HG02943 (cell line): ENCODE measurements at regions not wholly inside any gene's neighbourhood (a gene's known extent, or its start where the extent isn't known, plus 50 kb on each side); places are given as distances from the start of the nearest gene placed in this dataset.

Experiments used
- ATAC-seq: cut with Tn5 transposase; IDR thresholded peaks from one replicate; pipeline ENCODE4 v1.9.1; 2021; ENCODE audit warnings: mild to moderate bottlenecking, low read depth, moderate library complexity; ENCODE audit not compliant: unreplicated experiment

DNA sequence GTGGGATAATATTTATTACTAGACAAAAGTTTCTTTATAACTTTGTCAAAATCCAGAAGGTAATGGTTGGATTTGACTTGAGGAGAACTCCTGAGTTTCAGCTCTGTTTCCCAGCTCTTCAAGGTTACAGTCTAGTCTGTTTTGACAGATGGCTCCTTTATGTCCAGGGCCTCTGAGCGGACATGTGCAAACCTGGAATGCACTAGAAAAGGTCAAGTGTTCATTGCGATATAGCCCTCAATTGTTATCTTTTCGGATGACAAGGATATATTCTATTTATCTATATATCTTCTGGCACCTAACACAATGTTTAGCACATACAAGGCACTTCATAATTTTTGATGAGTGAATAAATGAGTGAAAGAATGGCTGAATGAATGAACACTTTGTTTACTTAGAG is 513.2 kb upstream of the GOLIM4 start:
- ATAC-seq: no peak

DNA sequence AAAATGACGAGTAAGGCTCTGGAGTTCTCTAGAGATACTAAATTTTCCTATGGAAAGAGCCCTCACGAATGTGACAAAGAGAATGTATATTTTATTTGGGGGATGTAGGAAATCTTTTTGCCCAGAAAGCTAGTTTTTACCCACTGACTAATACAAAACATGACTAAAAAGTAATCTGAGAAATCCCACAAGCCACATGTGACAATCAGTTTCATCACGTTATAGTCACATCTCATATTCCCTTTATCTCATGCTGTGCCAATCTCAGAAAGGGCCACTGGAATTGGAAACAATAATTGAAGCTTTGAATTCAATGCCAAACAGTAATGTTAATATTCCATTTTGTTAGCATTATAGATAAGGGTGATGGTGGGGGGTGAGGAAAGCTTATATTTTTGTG is 509.0 kb upstream of the GOLIM4 start:
- no peak for ATAC-seq

DNA sequence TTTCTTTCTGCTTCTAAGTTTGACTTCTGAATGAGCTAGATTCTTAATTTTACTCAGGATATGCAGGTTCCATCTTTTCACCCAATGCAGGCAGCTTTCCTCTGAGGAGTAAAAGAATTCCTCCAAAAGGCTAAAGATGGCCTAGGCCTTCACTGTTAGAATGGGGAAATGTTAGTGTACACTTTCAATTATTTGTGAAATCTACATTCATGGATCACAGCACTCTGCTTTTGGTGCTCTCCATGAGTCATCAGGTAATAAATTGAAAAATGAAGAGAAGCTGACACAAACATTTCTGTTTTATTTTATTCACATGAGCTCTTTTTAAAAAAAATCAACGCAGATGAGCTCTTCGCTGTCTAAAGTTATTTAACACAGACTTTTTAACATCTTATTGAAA is 502.5 kb upstream of the GOLIM4 start:
- no peak for ATAC-seq

DNA sequence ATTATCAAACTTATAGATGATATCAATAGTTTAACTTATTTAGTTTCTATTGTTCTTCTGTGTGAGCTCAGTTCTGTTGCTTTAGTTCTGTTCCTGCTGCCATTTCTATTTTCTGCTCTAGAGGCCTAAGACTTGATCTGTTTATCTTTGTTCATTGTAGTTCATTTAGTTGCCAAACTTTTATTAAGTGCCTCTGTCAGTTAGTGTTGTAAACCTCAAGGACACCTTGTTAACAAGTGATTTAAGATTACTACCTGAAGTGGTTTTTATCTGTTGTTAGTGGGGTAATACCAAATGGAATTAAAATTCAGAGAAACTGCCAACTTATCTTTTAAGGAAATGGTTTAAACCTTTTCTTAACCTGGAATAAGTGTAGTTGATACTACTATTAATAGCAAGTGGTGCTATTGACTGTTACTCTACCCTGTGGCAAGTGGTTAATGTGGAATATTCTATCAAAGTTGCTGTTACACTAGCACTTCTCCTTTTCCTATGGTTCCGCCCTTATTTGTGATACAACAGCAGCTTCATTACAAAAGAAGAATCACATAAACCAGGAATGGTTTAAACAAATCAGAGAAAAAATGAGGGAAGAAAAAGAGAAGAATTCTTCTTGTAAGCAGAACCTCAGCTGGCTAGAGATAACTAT is 500.6 kb upstream of the GOLIM4 start:
- ATAC-seq: no peak

DNA sequence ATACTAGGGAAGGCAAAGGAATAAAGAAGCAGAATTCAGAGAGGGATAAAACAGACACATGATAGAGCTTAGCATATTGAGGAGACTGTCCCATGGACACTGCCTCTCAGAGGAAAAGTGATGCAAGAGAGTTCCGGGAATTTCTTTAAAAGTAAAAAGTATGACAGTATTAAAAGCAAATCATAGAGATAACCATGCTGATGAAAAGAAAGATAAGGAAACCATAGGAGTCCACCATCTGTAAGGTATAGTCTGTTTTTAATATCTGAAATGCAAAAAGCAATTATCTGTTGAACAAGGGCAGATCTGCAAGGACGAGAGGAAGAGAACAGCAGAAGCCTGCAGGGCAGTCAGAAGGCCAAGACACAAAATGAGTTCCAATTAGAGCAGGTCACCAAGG is 495.9 kb upstream of the GOLIM4 start:
- no peak for ATAC-seq

DNA sequence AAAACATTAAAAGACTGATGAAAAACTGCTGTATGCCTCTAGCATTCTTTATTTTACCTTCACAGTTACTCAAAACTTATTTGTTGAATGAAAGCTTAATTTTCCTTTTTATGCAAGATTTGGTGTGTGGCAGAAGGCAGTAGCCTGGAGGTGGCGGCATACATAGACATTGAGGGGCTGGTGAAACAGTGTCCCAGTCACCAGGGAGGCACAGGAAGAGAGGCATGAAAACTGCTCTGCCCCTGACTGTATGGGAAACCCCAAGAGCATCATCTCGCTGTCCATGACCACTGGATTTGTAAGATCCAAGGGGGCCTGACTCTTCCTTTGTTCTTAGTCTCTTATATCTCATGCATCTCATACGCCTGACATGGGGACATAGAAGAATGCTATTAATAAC is 493.7 kb upstream of the GOLIM4 start:
- no peak for ATAC-seq

DNA sequence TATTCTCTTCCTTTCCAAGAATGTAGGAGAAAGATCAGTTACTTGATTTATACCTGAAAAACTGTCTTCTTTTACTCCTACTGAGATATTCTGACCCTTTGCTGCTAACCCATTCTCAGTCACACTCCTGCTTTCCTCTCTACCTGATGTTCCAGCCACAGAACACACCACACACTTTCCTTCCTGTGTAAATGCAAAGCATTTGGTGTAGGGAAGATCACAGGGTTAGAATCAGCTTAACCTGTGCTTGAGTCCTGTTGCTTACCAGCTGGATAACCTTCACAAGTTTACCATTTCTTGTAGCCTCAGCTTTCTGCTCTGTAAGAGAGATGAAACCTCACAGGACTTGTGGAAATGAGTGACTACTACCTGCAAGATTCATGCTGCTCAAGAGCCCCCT is 489.8 kb upstream of the GOLIM4 start:
- ATAC-seq: no peak

DNA sequence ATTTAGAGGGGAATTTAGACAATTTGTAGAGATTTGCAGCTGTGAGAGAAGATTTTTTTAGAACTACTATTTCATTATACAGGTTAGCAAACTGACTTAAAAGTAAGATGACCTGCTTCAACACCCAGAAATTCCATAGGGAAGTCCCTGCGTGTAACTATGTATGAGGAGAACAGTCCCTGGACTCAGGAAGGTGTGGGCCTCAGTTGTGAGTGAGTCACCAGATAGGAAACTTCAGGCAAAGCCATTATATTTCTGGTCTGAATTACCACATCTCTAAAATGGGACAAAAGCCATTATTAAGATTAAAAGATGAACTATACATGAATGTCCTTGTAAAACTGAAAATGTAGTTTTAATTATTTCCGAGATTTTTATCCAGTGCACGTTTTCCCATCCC is 488.3 kb upstream of the GOLIM4 start:
- no peak for ATAC-seq

DNA sequence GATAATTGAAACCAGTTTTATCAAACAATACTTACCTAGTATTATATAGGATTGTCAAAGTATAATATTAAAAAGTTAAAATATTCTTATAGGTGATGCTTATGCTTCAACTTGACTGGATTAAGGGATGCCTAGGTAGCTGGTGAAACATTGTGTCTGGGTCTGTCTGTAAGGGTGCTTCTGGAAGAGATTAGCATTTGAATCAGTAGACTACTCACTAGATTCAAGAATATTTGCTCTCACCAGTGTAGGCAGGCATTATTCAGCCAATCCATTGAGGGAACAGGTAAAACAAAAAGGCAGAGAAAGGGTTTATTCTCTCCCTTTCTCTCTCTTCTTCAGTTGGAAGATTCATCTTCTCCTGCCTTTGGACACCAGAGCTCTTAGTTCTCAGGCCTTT is 486.8 kb upstream of the GOLIM4 start:
- no peak for ATAC-seq

DNA sequence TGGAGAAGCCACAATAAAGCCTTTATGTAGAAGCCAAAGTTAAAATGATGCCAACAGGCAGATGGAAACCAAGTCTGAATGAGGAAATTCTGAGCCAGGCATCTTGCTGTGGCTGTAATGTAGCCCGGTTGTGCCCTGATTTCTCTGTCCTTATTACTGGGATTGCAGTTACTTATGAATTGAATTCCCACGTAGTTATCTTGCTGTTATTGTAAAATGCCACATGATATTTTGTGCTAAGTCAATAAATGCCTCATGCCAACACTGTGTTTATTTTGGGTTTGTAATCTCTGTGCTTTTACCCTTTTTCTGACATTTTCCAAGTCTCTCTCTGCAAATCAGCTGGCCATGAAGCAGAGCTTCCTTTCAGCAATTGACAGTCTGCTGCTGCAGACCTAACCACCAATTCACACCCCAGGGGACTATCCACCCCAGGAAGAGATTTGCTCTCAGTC is 486.1 kb upstream of the GOLIM4 start:
- no peak for ATAC-seq

DNA sequence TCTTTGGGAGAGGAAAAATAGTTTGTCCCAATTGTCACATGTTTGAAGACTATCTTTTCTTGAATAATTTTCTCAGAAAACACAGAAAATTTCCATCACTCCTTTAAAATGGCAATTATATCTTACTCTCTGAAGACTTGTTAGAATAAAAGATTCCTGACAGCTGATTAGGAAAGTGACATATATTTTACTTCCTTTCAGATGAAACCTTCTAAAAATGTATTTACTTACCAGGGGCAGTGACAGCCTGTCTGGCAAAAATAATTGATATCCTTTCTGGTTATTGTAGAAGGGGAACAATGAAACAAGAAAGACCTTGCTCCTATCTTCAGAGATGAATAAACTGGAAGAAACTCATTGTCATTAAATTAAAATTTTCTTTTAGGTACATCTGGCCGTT is 483.3 kb upstream of the GOLIM4 start:
- no peak for ATAC-seq

DNA sequence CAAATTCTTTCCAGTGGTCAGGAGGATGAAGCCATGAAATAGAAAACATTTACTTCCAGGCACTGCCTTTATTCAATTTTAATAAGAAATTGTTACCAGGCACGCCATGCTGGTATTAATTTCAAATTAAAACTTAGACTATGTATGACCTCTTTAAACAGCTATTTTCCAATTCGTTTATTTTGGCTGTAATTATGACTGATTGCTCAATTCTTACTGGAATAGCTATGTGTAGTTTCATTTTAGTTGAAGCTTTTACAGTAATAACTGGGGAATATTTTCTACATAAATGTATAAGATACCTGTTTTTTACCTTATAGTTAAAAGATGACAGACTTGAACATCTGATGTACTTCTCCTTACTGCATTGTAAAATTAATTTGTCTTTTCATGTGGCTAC is 480.0 kb upstream of the GOLIM4 start:
- ATAC-seq: no peak

DNA sequence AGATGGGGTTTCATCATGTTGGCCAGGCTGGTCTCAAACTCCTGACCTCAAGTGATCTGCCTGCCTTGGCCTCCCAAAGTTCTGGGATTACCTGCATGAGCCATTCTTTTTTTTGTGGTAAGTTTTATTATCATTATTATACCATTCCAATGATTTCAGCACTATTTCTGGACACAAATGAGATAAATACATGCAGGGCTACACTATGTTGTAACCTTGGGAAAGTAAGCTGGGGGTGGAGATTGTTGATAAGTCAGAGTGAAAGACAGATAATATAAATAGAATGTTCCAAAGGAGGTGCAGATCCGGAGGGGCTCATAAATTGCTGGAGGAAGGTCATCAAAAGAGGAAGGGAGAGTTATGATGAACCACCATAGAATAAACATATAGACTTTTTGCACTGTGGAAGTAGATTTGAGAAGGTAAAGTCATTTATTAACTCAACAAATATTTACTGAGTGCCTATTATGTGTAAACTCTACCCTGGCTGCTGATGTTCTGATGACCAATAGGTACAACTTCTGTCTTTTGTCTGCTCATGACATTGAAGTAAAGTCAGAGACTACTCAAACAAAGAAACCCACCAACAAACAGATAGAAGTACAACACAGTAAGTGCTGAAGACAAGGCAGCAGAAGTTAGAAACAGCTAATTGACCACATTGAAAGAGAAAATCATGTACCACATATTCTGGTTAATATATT is 478.9 kb upstream of the GOLIM4 start:
- ATAC-seq: no peak

DNA sequence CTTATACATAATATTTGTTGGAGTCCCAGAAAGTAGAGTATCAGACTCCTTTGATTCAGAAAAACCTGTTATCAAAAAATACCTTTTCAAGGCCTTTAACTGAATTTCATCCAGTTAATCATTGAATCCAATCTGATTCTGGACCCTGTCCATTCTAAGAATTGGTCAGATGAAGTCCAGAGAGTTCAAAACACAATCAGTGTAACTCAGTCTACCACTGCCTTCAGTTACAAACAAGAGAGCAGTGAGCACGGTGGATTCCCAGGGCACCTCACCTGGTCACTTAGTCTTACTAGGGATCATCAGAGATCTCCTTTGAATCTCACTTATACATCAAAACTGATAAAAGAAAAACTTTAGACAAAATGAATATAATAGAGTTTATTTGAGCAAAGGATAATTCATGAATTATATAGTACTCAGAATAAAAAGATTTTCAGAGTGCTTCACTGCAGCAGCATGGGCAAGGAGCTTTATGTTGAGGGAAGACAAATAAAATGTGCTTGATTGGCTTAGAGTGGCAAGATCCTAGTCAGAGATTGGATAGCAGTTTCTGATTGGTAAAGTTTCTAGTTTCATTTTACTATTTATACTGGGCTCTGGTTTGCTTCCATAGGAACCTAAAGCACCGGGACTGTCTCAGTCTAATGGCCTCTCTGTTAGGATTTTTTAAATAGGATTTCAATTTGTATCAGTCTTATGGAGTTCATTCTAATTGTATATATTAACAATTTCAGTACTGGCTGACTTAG is 474.9 kb upstream of the GOLIM4 start:
- no peak for ATAC-seq

DNA sequence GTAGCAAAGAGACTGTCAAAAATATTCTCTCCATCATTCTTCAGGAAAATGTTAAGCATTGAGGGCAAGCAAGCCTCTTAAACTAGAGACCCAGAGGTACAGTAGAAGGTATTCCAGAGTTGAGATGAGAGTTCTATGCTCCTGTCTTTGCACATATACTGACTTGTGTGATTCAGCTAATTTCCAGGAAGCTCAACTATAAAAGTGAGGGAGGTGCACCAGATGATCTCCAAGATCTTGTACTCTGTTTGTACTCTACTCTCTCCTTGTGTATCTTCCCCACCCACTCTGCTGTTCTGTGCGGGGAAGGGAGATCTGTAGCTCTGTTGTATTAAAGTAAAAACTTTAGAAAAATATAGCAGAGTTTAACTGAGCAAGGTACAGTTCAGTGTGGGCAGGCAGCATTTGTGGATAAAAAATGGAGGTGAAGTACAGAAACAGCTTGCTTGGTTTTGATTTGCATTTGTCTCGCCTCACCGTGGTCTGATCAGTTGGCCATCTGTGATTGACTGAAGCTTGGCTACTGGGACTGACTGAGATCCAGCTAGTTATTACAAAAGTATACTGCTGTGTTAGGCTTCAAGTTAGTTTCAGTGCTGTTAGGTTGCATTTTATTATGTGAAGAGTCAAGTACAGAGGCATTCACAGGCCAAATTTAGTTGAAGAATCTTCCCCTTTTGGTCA is 463.1 kb upstream of the GOLIM4 start:
- no peak for ATAC-seq

DNA sequence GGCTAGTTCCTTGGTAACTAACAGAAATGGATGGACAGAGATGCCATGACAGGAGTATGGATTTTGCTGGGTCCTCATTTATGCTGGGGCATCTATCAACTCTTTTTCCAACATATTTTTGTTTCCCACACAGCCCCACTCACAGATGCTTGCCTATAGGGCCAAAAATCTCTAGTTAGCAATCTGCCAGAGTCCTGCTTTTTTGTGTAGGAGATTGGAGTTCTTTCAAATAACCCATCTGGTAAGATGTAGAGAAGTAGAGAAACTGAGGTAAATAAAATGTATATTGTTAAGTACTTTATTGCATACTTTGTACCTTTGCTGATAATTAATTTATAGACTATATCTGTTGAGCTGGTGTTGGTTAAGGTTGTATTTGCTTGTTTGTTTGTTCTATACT is 456.5 kb upstream of the GOLIM4 start:
- no peak for ATAC-seq

DNA sequence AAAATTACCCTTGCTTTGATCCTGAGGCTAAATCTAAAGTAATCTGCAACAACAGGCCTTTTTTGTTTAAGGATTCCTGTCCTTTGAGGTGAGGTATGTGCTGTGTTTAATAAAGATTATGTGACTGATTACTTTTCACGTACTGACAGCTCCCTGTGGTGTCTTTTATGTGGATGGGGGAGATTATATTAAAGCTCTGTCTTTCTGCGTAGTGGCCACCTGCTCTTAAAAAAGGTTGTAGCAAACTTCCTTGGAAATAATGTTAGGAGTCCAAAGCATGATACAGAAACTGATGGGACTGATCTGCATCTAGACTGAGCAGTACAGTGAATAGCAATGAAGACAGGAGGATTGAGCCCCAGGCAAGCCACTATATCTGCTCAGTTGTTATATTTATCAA is 453.0 kb upstream of the GOLIM4 start:
- ATAC-seq: no peak

DNA sequence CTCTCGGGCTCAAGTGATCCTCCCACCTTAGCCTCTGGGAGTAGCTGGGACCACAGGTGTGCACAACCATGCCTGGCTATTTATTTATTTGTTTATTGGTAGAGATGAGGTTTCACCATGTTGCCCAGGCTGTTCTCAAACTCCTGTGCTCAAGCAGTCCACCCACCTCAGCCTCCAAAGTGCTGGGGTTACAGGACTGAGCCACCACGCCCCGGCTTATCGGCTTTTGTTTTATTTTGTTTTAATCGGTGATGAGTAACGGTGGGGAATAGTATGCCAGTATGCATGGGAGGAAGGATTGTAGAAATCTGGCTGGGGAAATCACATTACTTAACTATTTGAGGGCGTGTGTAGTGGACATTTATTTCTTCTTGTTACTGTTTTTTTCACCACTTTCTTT is 451.0 kb upstream of the GOLIM4 start:
- no peak for ATAC-seq

DNA sequence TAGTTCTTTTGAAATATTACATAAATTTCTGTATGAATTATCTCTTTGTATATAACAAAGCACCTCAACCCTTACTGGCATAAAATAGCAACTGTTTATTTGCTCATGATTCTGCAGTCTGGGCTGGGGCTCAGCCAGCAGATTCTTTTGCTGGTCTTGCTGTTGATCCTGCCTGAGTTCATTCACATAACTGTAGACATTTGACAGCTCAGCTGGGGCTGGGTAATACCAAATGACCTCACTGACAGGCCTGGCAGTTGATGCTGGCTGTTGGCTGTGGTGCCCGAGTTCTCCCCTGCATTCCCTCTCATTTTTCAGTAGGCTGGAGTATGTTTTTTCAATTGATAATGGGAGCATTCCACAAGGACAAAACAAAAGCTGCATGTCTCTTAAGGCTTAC is 449.9 kb upstream of the GOLIM4 start:
- ATAC-seq: no peak

DNA sequence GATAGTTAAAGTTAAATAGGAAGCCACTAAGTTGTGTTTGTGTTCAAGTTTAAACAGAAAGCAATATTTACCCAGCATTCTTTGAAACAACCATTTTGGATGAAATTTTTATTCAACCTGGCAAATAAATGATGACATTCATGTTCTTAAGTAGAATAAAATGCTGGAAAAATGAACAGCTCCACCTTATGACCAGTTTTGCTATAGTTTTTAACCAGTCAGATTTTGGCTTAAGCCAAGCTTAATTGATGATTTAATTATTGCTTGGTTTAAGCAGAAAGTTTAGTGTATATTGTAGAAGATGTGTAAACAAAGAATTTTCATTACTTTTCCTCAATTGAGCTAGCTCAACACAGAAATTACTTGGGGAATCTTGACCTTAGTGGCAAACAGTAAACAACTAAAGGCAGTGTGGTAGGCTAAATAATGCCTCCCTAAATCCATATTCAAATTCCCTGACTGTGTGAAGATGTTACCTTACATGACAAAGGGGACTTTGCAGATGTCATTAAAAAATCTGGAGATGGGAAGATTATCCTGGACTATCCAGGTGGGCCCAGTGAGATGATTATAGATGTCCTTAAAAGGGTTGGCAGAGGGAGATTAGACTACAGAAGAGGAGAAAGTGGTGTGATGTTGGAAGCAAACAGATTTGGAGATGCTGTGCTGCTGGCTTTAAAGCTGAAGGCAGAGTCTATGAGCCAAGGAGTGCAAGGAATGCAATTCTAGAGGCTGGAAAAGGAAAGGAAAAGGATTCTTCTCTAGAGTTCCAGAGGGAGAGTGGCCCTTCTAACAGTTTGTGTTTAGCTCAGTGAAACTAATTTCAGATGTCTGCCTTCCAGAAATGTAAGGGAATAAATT is 448.6 kb upstream of the GOLIM4 start:
- no peak for ATAC-seq
